NCI-H1436 treated with DMSO at 0.1 percent for 48 hours (cell line): ENCODE measurements at regions not wholly inside any gene's neighbourhood (a gene's known extent, or its start where the extent isn't known, plus 50 kb on each side); places are given as distances from the start of the nearest gene placed in this dataset.

Experiments used
- DNase-seq: peaks from one replicate; lab custom pipeline; 2025; lab: John Stamatoyannopoulos, UW

GRCh38 chr2:221347471-221347870 is 224.6 kb downstream of the EPHA4 start:
- no peak for DNase-seq

- no peak for DNase-seq
Measured at GRCh38 chr2:221350616-221351015, 221.5 kb downstream of the EPHA4 start.

- DNase-seq, result no peak
Measured at GRCh38 chr2:221353201-221353600, 218.9 kb downstream of the EPHA4 start.

- no peak for DNase-seq
Measured at GRCh38 chr2:221360312-221360711, 211.8 kb downstream of the EPHA4 start.

- no peak for DNase-seq
Measured at GRCh38 chr2:221360742-221361141, 211.4 kb downstream of the EPHA4 start.

- no peak for DNase-seq
Measured at GRCh38 chr2:221361633-221362032, 210.5 kb downstream of the EPHA4 start.

- DNase-seq, result no peak
Measured at GRCh38 chr2:221364672-221365071, 207.4 kb downstream of the EPHA4 start.
